Retina (tissue), 1 donor: ENCODE measurements at regions not wholly inside any gene's neighbourhood (a gene's known extent, or its start where the extent isn't known, plus 50 kb on each side); places are given as distances from the start of the nearest gene placed in this dataset.

Experiments
- DNase-seq: peaks from one replicate; pipeline ENCODE4 v3.0.0-alpha.2; 2016

DNA sequence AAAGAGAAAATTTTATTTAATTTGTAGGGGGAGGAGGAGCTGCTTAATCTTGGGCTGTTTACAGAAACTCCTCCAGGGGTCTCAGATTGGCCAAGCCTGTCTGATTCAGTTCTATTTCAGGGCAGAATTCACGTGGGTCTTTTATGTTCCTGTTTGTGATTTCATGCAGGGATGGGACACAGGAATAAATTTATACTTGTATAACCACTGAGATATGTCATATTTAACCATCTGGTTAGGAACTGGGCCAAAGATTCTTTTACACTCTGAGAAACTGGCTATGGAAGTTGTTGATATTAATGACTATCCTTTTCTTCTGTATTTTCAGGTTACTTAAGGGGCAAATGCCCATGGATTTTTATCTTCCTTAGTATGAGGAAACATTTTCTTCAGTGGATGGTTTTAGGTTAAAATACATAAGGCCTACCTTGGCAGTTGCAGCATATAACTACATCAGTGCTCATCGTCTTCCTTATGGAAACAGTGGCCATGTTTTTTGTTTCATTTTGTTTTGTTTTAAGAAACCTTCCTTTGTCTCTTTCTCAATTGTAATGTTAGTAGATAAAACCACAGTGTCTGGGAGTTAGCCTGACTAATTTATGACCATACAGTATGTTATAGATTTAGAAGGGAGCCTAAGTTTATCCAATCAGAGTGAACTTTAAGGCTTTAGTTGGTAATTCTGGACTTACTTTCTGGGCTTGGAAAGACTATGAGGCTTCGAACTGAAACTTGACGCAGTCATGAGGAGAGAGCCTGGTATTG lies 132.4 kb upstream of the ANO3 start:
- no peak for DNase-seq

- no peak for DNase-seq
Observed at GRCh38 chr11:26201411-26201810, 130.5 kb upstream of the ANO3 start.

- no peak for DNase-seq
Observed at GRCh38 chr11:26202754-26203153, 129.2 kb upstream of the ANO3 start.

- DNase-seq: no peak
Observed at GRCh38 chr11:26204101-26204500, 127.8 kb upstream of the ANO3 start.

GRCh38 chr11:26204839-26205238 lies 127.1 kb upstream of the ANO3 start:
- DNase-seq: no peak

- DNase-seq: no peak
Observed at GRCh38 chr11:26219183-26220117, 112.5 kb upstream of the ANO3 start.

- no peak for DNase-seq
Observed at GRCh38 chr11:26225646-26226045, 106.3 kb upstream of the ANO3 start.

DNA sequence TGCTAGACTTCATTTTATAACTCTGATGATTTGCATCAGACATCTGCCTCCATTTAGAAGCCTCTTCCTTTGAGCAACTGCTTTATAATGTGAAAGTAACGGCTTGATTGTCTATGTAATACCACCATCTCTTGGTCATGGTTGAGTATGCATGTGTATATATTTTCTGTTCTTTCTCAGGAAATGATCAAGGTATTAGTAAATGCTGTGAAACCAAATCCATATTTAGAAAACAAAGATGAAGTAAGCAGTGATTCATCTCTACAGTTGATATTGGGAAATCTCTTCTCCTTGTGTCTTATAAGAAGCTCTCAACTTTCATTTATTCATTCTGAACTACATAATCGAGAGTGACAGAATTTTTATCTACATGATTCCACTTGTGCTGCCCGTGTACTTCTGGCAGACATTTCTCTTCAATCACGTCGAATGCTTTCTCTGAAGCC lies 104.6 kb upstream of the ANO3 start:
- DNase-seq: no peak

- no peak for DNase-seq
Observed at GRCh38 chr11:26227883-26228502, 103.9 kb upstream of the ANO3 start.

DNA sequence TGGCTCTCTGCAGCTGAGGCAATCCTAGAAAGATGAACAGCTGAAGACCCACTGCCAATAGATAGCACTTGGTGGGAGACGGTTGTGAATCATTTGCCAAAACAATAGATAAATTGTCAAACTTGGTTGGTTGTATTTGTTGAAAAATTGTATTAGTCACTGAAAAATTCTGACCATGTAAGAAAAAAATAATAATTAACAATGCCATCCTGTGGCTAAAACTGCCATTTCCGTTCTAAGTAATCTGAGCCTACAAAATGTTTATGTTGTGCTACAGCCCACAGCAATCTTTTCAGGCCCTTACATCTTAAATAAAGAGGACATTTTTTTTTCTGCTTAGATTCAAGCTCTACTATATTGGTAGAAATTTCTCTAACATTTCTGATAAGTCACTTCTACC lies 103.2 kb upstream of the ANO3 start:
- DNase-seq: no peak

DNA sequence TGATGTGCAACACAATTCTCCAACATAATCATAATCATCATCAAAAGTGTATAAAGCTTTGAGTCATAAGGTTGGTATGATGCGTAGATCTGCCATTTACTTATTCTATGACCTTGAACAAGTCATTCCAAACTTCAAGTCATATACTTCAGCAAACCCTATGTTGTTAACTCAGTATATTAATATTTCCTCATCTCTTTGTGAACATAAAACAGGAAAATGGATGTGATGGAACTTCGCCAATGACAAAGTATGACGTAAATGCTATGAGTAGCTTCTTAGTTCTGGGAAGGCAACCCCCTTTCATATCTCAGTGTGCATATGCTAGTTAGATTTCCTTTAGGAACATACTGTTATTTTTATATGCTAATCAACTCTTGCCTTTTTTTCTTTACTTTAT lies 102.7 kb upstream of the ANO3 start:
- DNase-seq: no peak

GRCh38 chr11:26229981-26230380 lies 101.9 kb upstream of the ANO3 start:
- DNase-seq: no peak

GRCh38 chr11:26231252-26231661 lies 100.7 kb upstream of the ANO3 start:
- DNase-seq: no peak

- DNase-seq: no peak
Observed at GRCh38 chr11:26234451-26234850, 97.5 kb upstream of the ANO3 start.

DNA sequence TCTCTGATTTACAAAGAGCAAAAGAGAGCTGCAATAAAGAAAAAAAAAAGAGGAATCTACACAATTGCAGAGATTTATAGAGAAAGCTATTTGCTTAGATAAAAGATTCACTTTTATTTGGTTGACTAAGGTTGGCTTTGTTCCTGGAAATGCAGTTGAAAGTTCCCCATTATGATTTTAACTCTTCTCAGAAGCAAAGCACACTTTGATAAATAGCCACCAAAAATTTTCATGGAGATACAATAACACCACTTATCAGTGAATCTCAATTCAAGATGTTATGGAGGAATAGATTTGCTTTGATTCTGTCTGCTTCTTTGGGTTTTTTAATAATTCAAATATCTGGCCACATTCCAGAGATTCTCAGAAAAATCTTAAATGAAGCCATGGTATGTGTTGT lies 88.5 kb upstream of the ANO3 start:
- no peak for DNase-seq

DNA sequence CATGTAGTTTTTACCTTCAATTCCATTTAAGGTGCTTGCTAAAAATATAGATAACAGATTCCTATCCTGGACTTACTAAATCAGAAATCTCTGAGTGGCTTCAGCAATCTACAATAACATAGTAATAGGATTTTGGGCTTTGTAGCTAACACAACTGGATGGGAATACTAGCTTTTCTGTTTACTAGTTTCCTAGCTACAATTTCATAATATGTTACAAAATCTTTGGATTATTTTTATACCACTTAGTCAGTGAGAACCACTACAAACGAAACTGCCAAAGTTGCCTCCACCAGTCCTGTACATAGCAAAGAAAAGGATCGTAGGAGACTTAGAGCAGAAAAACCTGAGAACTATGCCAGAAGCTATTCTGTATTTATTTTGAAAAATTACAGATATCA lies 87.7 kb upstream of the ANO3 start:
- DNase-seq: no peak

DNA sequence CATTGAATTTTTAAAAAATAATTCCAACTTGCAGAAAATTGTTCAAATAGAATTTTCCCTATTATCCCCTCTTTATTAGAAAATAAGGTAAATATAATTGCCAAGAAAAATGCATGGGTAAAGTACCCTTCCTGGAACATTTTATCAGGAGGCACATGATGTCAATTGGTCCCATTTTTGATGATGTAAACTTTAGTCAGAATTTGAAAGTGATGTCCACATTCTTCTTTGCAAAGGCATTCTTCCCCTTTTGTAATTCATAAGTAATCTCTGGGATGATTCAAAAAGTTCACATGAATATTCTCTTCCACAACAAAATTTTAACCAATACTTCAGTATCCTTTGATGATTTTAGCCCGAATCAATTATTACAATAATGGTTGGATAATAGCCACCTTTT lies 86.9 kb upstream of the ANO3 start:
- DNase-seq: no peak

GRCh38 chr11:26247340-26247739 lies 84.6 kb upstream of the ANO3 start:
- no peak for DNase-seq

GRCh38 chr11:26248661-26249060 lies 83.3 kb upstream of the ANO3 start:
- DNase-seq: no peak

DNA sequence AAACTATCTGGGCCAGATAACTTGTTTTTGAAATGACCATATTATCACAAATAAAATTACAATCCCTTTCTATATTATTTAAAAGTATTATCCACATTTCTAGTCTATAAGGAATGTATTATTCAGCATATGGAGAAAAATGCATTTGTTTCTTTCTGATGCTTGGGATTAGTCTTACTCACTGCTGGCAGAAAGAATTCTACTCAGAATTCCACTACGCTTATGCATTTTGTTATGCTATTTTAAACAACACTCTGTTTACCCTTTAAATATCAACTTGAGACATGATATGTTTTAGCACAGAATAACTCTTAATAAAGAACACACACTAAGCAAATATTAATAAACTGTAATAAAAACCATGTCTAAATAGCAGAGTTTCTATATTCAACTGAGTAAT lies 77.6 kb upstream of the ANO3 start:
- DNase-seq: no peak

- no peak for DNase-seq
Observed at GRCh38 chr11:26263769-26264168, 68.2 kb upstream of the ANO3 start.

DNA sequence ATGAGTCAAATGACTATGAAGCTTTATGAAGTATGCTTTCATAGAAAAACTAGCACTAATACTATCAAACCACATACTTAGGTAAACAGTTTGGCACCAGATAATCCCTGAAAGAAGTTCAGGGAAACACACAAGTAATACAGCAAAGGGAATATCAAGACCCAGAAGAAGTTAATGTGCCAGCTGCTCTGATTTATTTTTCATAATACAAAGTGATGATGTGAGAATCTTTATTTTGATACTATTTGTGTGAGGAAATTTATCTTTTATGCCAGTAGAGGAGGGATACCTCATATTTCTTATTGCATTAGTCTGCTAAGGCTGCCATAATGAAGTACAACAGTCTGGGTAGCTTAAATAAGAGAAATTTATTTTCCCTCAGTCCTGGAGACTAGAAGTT lies 67.7 kb upstream of the ANO3 start:
- DNase-seq: no peak

DNA sequence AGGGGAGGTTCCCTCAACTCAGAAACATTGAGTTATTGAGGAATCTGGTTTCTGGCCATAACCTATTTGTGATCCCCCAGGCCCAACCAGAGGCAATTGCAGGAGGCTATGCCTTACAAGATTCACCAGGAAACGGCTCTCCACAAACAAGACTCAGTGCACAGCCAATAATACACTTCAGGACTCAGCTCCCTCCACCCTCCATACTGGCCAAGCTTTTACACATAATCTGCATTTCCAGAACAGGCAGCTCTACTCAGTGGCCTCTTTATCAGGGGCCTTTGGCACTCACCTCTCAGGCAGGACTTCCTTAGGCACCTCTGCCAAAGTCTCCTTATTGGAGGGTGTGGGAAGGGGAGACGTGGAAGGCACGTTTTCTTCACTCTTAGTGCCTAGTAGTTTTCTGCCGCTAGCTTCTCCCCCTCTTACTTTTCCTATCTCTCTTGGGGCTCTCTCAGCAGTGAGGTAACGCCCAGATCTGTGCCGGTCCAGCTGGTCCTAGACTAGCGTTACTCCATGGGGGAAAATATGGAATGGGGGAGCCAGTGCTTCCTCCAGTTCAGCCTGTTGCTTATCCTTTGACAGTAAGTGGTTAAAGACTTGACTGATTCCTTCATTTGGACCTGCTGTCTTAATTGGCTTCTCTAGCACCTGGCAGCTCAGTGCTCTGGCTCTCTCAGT lies 62.8 kb upstream of the ANO3 start:
- DNase-seq: no peak
